PC-9 (cell line): ENCODE measurements at regions not wholly inside any gene's neighbourhood (a gene's known extent, or its start where the extent isn't known, plus 50 kb on each side); places are given as distances from the start of the nearest gene placed in this dataset.

ENCODE experiments used
- CTCF ChIP-seq: fragments of 200-600 bp; sonication (generic); conservative IDR thresholded peaks from 2 replicates; pipeline ENCODE4 v1.6.1; 2017; ENCODE audit warnings: mixed run types, antibody characterized with exemption, mild to moderate bottlenecking, moderate library complexity
- EZH2 ChIP-seq: fragments of 200-600 bp; sonication (generic); IDR thresholded peaks from 2 replicates; pipeline ENCODE4 v1.8.0; 2017; ENCODE audit warnings: antibody characterized with exemption, low read depth

- TF ChIP-seq CTCF (no peak), EZH2 (no peak)
These were observed 137.2 kb upstream of the ZNF608 start for GRCh38 chr5:124883681-124884080.
